H9 (cell line): ENCODE measurements at regions not wholly inside any gene's neighbourhood (a gene's known extent, or its start where the extent isn't known, plus 50 kb on each side); places are given as distances from the start of the nearest gene placed in this dataset.

Experiments used
- DNase-seq: peaks from one replicate; pipeline ENCODE4 v3.0.0-alpha.2; 2017
- H2AFZ ChIP-seq: one replicate; pipeline ENCODE4 v1.6.1; 2013; ENCODE audit warnings: mild to moderate bottlenecking, low read length, control low read depth, moderate library complexity
- H2AK5ac ChIP-seq: 2 replicates; pipeline ENCODE4 v1.6.1; 2013; ENCODE audit warnings: low read length, control low read depth, mixed read lengths; ENCODE audit not compliant: insufficient read length
- H2BK120ac ChIP-seq: one replicate; pipeline ENCODE4 v1.6.1; 2013; ENCODE audit warnings: low read depth, mild to moderate bottlenecking, low read length, control low read depth, inconsistent platforms; ENCODE audit not compliant: poor library complexity, severe bottlenecking
- H2BK12ac ChIP-seq: 2 replicates; pipeline ENCODE4 v1.6.1; 2013; ENCODE audit warnings: low read length, control low read depth, mixed read lengths, low read depth; ENCODE audit not compliant: insufficient read length
- H2BK15ac ChIP-seq: 2 replicates; pipeline ENCODE4 v1.6.1; 2013; ENCODE audit warnings: low read depth, low read length, control low read depth
- H2BK20ac ChIP-seq: one replicate; pipeline ENCODE4 v1.6.1; 2013; ENCODE audit warnings: low read depth, mild to moderate bottlenecking, low read length, control low read depth, inconsistent platforms; ENCODE audit not compliant: poor library complexity, severe bottlenecking
- H2BK5ac ChIP-seq: 2 replicates; pipeline ENCODE4 v1.6.1; 2013; ENCODE audit warnings: low read length, control low read depth, mixed read lengths; ENCODE audit not compliant: insufficient read length
- H3K14ac ChIP-seq: 2 replicates; pipeline ENCODE4 v1.6.1; 2013; ENCODE audit warnings: low read length, control low read depth; ENCODE audit not compliant: insufficient read depth
- H3K18ac ChIP-seq: 2 replicates; pipeline ENCODE4 v1.6.1; 2013; ENCODE audit warnings: low read depth, mild to moderate bottlenecking, mixed read lengths, low read length, control low read depth; ENCODE audit not compliant: insufficient read length
- H3K23ac ChIP-seq: 2 replicates; pipeline ENCODE4 v1.6.1; 2013; ENCODE audit warnings: low read length, control low read depth, mixed read lengths, low read depth; ENCODE audit not compliant: insufficient read length
- H3K23me2 ChIP-seq: 2 replicates; pipeline ENCODE4 v1.6.1; 2013; ENCODE audit warnings: low read depth, mild to moderate bottlenecking, mixed read lengths, low read length, control low read depth; ENCODE audit not compliant: insufficient read length, poor library complexity, severe bottlenecking
- H3K27ac ChIP-seq: 2 replicates; pipeline ENCODE4 v1.5.1; 2013; ENCODE audit warnings: low read length, control low read depth, mixed read lengths, low read depth; ENCODE audit not compliant: insufficient read length
- H3K27me3 ChIP-seq: 2 replicates; pipeline ENCODE4 v1.6.1; 2013; ENCODE audit warnings: low read length, control low read depth, inconsistent platforms; ENCODE audit not compliant: insufficient read depth
- H3K4ac ChIP-seq: 2 replicates; pipeline ENCODE4 v1.6.1; 2013; ENCODE audit warnings: low read depth, mild to moderate bottlenecking, control low read depth, inconsistent platforms, low read length, moderate library complexity
- H3K4me1 ChIP-seq: 2 replicates; pipeline ENCODE4 v1.6.1; 2013; ENCODE audit warnings: low read length, control low read depth, inconsistent platforms; ENCODE audit not compliant: insufficient read depth
- H3K4me2 ChIP-seq: 2 replicates; pipeline ENCODE4 v1.6.1; 2013; ENCODE audit warnings: low read length, control low read depth, mixed read lengths; ENCODE audit not compliant: insufficient read length, insufficient read depth
- H3K56ac ChIP-seq: 2 replicates; pipeline ENCODE4 v1.6.1; 2013; ENCODE audit warnings: low read depth, mild to moderate bottlenecking, mixed read lengths, low read length, control low read depth; ENCODE audit not compliant: insufficient read length
- H3K79me1 ChIP-seq: 2 replicates; pipeline ENCODE4 v1.6.1; 2013; ENCODE audit warnings: low read depth, mild to moderate bottlenecking, moderate library complexity, low read length, control low read depth, inconsistent platforms; ENCODE audit not compliant: insufficient read depth, poor library complexity, severe bottlenecking
- H3K79me2 ChIP-seq: 2 replicates; pipeline ENCODE4 v1.6.1; 2013; ENCODE audit warnings: low read length, control low read depth, inconsistent platforms; ENCODE audit not compliant: insufficient read depth
- H3K9ac ChIP-seq: 2 replicates; pipeline ENCODE4 v1.6.1; 2013; ENCODE audit warnings: low read length, control low read depth, mixed read lengths; ENCODE audit not compliant: insufficient read length; ENCODE audit errors: extremely low read depth
- H3K9me3 ChIP-seq: one replicate; pipeline ENCODE4 v1.6.1; 2013; ENCODE audit warnings: low read depth, low read length, inconsistent platforms; ENCODE audit not compliant: control insufficient read depth
- H3T11ph ChIP-seq: one replicate; pipeline ENCODE4 v1.6.1; 2013; ENCODE audit warnings: mild to moderate bottlenecking, low read length, control low read depth, inconsistent platforms
- H4K20me1 ChIP-seq: one replicate; pipeline ENCODE4 v1.6.1; 2013; ENCODE audit not compliant: control insufficient read depth, insufficient read length, insufficient read depth
- H4K5ac ChIP-seq: 2 replicates; pipeline ENCODE4 v1.6.1; 2013; ENCODE audit warnings: low read depth, mild to moderate bottlenecking, mixed read lengths, low read length, control low read depth; ENCODE audit not compliant: insufficient read length
- H4K8ac ChIP-seq: replicated peaks from 2 replicates; pipeline ENCODE4 v1.6.1; 2013; ENCODE audit warnings: low read length, control low read depth, mixed read lengths, low read depth; ENCODE audit not compliant: insufficient read length
- H4K91ac ChIP-seq: 2 replicates; pipeline ENCODE4 v1.6.1; 2013; ENCODE audit warnings: low read depth, mild to moderate bottlenecking, moderate library complexity, mixed read lengths, low read length, control low read depth; ENCODE audit not compliant: insufficient read length
- H3K27ac Mint-ChIP-seq, 3 experiments: 2 replicates in 2 of 3; 3 replicates in 1 of 3; pipeline ENCODE4 v1.8.0; 2020 to 2021; ENCODE audit warnings: mixed read lengths in 3 of 3, mild to moderate bottlenecking in 1 of 3, moderate library complexity in 1 of 3
- H3K27me3 Mint-ChIP-seq: 2 replicates; pipeline ENCODE4 v1.8.0; 2021; ENCODE audit warnings: low read depth, mild to moderate bottlenecking, moderate library complexity, mixed read lengths
- H3K36me3 Mint-ChIP-seq, 3 experiments: 2 replicates in 2 of 3; 3 replicates in 1 of 3; pipeline ENCODE4 v1.8.0; 2020 to 2021; ENCODE audit warnings: low read depth in 3 of 3, mixed read lengths in 3 of 3; ENCODE audit not compliant: insufficient read depth in 1 of 3
- H3K4me1 Mint-ChIP-seq, 2 experiments: 2 replicates each; pipeline ENCODE4 v1.8.0; 2020; ENCODE audit warnings: mixed read lengths in 2 of 2
- H3K4me3 Mint-ChIP-seq, 2 experiments: 2 replicates in 1 of 2; 3 replicates in 1 of 2; pipeline ENCODE4 v1.8.0; 2020 to 2021; ENCODE audit warnings: mild to moderate bottlenecking in 2 of 2, mixed read lengths in 2 of 2, moderate library complexity in 1 of 2
- H3K9me3 Mint-ChIP-seq, 2 experiments: 2 replicates in 1 of 2; 3 replicates in 1 of 2; pipeline ENCODE4 v1.8.0; 2020; ENCODE audit warnings: mild to moderate bottlenecking in 2 of 2, mixed read lengths in 2 of 2, moderate library complexity in 1 of 2
- WGBS: extraction: QIAGEN DNeasy Blood & Tissue Kit; methylation state at CpG from one replicate; pipeline ENCODE4 v1.1.7; 2013; ENCODE audit warnings: missing lambda C conversion rate, low lambda C conversion rate, mixed read lengths; ENCODE audit not compliant: insufficient read length; ENCODE audit errors: extremely low coverage; 5-methylcytosine and 5-hydroxymethylcytosine counted together
- TF ChIP-seq, protein P1 (sequence below): fragments of 200-600 bp; sonication (generic); conservative IDR thresholded peaks from 3 replicates; pipeline ENCODE4 v1.8.0; 2021; ENCODE audit warnings: antibody characterized with exemption, mild to moderate bottlenecking

DNA sequence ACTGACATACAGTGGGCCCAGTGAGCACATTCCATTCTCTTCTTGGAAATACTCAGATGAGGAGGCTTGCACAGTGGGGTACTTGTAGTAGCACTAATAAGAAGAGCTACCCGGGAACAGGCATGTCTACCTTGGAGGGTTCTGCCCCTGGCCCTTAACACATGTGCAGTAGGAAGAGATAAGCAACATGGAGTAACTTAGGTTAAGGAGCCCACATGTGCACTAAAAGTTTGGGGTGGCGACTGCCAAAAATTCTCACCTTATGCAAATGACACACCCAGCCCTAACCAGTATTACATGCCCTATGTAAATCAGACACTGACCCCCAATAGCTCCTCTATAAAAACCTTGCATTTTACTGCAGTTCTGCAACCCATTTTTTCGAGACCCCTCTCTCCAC is 1313.3 kb downstream of the KCNT2 start:
- peaks cover 0 to 2% of the 10 kb centered on the region in 2 experiments; a peak in 1 of 5 replicates for H3K9me3 Mint-ChIP-seq
- no peak overlapping the region for H3K23ac ChIP-seq
- peaks cover 1 to 6% of the 10 kb centered on the region in 2 experiments for H3K4me1 Mint-ChIP-seq
- H3K9me3 ChIP-seq = no peaks in the 10 kb centered on the region
- H3K56ac ChIP-seq = no peak overlapping the region
- no peak overlapping the region for H3K18ac ChIP-seq
- H3K36me3 Mint-ChIP-seq = peaks cover 0 to 2% (median 0%) of the 10 kb centered on the region in 3 experiments; a peak in 1 of 7 replicates
- no peaks in the 10 kb centered on the region for H3K27me3 ChIP-seq
- H3K79me2 ChIP-seq = no peaks in the 10 kb centered on the region
- no peak overlapping the region for H4K8ac ChIP-seq
- H2AFZ ChIP-seq = no peak overlapping the region
- H3K79me1 ChIP-seq = no peaks in the 10 kb centered on the region
- no peaks in the 10 kb centered on the region for H3K4me1 ChIP-seq
- DNase-seq = no peak
- H3K4me3 Mint-ChIP-seq = no peak overlapping the region
- H4K20me1 ChIP-seq = no peaks in the 10 kb centered on the region
- no peak overlapping the region for H3T11ph ChIP-seq
- TF ChIP-seq, protein P1, sequence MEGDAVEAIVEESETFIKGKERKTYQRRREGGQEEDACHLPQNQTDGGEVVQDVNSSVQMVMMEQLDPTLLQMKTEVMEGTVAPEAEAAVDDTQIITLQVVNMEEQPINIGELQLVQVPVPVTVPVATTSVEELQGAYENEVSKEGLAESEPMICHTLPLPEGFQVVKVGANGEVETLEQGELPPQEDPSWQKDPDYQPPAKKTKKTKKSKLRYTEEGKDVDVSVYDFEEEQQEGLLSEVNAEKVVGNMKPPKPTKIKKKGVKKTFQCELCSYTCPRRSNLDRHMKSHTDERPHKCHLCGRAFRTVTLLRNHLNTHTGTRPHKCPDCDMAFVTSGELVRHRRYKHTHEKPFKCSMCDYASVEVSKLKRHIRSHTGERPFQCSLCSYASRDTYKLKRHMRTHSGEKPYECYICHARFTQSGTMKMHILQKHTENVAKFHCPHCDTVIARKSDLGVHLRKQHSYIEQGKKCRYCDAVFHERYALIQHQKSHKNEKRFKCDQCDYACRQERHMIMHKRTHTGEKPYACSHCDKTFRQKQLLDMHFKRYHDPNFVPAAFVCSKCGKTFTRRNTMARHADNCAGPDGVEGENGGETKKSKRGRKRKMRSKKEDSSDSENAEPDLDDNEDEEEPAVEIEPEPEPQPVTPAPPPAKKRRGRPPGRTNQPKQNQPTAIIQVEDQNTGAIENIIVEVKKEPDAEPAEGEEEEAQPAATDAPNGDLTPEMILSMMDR = no peak
- no peak overlapping the region for H3K27ac ChIP-seq
- no peak overlapping the region for H3K4me2 ChIP-seq
- no peak overlapping the region for H2BK120ac ChIP-seq
- H3K27me3 Mint-ChIP-seq = no peaks in the 10 kb centered on the region
- no peak overlapping the region for H2AK5ac ChIP-seq
- no peak overlapping the region for H3K14ac ChIP-seq
- H3K23me2 ChIP-seq = no peaks in the 10 kb centered on the region
- H3K27ac Mint-ChIP-seq = no peak overlapping the region
- no peak overlapping the region for H4K5ac ChIP-seq
- no peak overlapping the region for H3K4ac ChIP-seq
- H2BK20ac ChIP-seq = no peak overlapping the region
- H2BK15ac ChIP-seq = no peak overlapping the region
- H3K9ac ChIP-seq = no peak overlapping the region
- H4K91ac ChIP-seq = no peak overlapping the region
- H2BK12ac ChIP-seq = no peak overlapping the region
- WGBS = no CpG with 5 or more reads among the region's 3 CpGs
- H2BK5ac ChIP-seq = no peak overlapping the region
